ENCODE measurements at regions not wholly inside any gene's neighbourhood (a gene's known extent, or its start where the extent isn't known, plus 50 kb on each side); places are given as distances from the start of the nearest gene placed in this dataset.

GRCh38 chr4:152224721-152225420 is 311.0 kb downstream of the FBXW7 start (continued):
- TF ChIP-seq, protein P1, sequence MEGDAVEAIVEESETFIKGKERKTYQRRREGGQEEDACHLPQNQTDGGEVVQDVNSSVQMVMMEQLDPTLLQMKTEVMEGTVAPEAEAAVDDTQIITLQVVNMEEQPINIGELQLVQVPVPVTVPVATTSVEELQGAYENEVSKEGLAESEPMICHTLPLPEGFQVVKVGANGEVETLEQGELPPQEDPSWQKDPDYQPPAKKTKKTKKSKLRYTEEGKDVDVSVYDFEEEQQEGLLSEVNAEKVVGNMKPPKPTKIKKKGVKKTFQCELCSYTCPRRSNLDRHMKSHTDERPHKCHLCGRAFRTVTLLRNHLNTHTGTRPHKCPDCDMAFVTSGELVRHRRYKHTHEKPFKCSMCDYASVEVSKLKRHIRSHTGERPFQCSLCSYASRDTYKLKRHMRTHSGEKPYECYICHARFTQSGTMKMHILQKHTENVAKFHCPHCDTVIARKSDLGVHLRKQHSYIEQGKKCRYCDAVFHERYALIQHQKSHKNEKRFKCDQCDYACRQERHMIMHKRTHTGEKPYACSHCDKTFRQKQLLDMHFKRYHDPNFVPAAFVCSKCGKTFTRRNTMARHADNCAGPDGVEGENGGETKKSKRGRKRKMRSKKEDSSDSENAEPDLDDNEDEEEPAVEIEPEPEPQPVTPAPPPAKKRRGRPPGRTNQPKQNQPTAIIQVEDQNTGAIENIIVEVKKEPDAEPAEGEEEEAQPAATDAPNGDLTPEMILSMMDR (IDR thresholded peaks at IDR 0.05 in 2 of 3, conservative IDR thresholded peaks at IDR 0.05 in 1 of 3; ENCODE audit: borderline replicate concordance in 1 of 3, insufficient read depth in 1 of 3, low read depth in 2 of 3, low read length in 2 of 3): no peak
- TF ChIP-seq, protein P2, sequence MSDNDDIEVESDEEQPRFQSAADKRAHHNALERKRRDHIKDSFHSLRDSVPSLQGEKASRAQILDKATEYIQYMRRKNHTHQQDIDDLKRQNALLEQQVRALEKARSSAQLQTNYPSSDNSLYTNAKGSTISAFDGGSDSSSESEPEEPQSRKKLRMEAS (IDR thresholded peaks at IDR 0.05): no peak
- TF ChIP-seq FOSL1 (IDR thresholded peaks at IDR 0.05; ENCODE audit: low read depth) (no peak), RAD21 (IDR thresholded peaks at IDR 0.05; ENCODE audit: low read depth) (no peak), ZFX (IDR thresholded peaks at IDR 0.05) (no peak)

DNA sequence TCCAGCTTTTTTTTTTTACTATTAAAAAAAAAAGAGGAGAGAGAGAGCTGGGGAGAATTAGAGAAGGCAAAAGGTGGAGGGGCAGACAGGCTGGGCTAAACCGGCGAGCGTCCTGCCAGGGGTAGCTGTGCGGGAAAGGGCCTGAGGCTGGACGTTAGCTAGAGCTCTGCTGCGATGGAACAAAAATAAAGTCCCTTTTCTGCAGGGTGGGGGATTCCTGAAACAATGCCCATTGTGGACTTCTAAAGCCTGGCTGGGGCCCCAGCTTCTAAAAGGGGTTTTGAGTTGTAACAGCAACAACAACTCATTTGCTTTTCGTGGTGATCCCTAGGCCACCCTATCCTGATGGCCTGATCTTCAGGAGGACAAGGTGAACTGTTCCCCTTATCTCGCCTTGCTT is 311.7 kb downstream of the FBXW7 start:
- no TSS peak for BruUV-seq (replicated peaks)
- Histone ChIP-seq H3K9me3 (ENCODE audit: control insufficient read depth in 1 of 2, insufficient read depth in 1 of 2, low read depth in 1 of 2, low read length in 2 of 2) (no peaks in the 10 kb centered on the region), H3K9ac (ENCODE audit: low read length) (no peak overlapping the region), H3K9me2 (ENCODE audit: insufficient read depth) (no peaks in the 10 kb centered on the region), H3K79me2 (ENCODE audit: insufficient read depth, low read length) (no peaks in the 10 kb centered on the region), H2AFZ (ENCODE audit: low read depth, low read length, poor library complexity, severe bottlenecking) (no peak overlapping the region), H3K27me3 (ENCODE audit: insufficient read depth, low read length) (no peaks in the 10 kb centered on the region), H3K4me1 (ENCODE audit: control insufficient read depth in 1 of 2, insufficient read depth in 2 of 2, low read length in 2 of 2) (peaks cover 0 to 5% of the 10 kb centered on the region in 2 experiments; a peak in 2 of 4 replicates), H3K4me2 (ENCODE audit: low read length) (no peak overlapping the region), H4K20me1 (ENCODE audit: insufficient read depth) (no peaks in the 10 kb centered on the region), H3K27ac (ENCODE audit: low read depth, low read length) (no peak overlapping the region), H3K36me3 (ENCODE audit: control insufficient read depth in 1 of 2, insufficient read depth in 2 of 2, low read length in 2 of 2) (no peaks in the 10 kb centered on the region), H3K4me3 (replicated peaks in 1 of 2; ENCODE audit: low read depth in 1 of 2, low read length in 2 of 2) (no peak overlapping the region)
- RAD21 ChIA-PET (ENCODE audit: low non-redundant PET in 1 of 2, low total read pairs in 2 of 2, uncharacterized antibody in 2 of 2, unreplicated experiment in 2 of 2): no interaction called here
- intact Hi-C loops (cut with micrococcal nuclease): no loop called here
- CTCF ChIA-PET: no interaction called here
- DNase-seq (ENCODE audit: low read depth, low spot score) (no peak), ATAC-seq (no peak)
- POLR2A ChIA-PET: no interaction called here
- TF ChIP-seq YY1 (IDR thresholded peaks at IDR 0.05; ENCODE audit: extremely low read depth, insufficient replicate concordance, low read depth, low read length) (no peak), RAD21 (IDR thresholded peaks at IDR 0.05; ENCODE audit: low read depth) (no peak), EZH2 (IDR thresholded peaks at IDR 0.05) (no peak), SIN3A (IDR thresholded peaks at IDR 0.05; ENCODE audit: low read depth) (no peak), JUND (IDR thresholded peaks at IDR 0.05) (no peak), CEBPB (IDR thresholded peaks at IDR 0.05; ENCODE audit: low read depth) (no peak), CBX3 (IDR thresholded peaks at IDR 0.05; ENCODE audit: low read depth) (no peak), EZH2phosphoT487 (IDR thresholded peaks at IDR 0.05; ENCODE audit: borderline replicate concordance) (no peak), SRF (IDR thresholded peaks at IDR 0.05; ENCODE audit: low read depth) (no peak), EGR1 (IDR thresholded peaks at IDR 0.05; ENCODE audit: low read depth) (no peak), POLR2A (IDR thresholded peaks at IDR 0.05; ENCODE audit: borderline replicate concordance, extremely low read depth, insufficient read depth, insufficient read length) (no peak), TCF7L2 (IDR thresholded peaks at IDR 0.05; ENCODE audit: borderline replicate concordance, extremely low read depth, insufficient read depth, insufficient read length) (no peak), FOSL1 (IDR thresholded peaks at IDR 0.05; ENCODE audit: low read depth) (no peak)
- TF ChIP-seq, protein P2 (IDR thresholded peaks at IDR 0.05): no peak
- TF ChIP-seq, protein P3, sequence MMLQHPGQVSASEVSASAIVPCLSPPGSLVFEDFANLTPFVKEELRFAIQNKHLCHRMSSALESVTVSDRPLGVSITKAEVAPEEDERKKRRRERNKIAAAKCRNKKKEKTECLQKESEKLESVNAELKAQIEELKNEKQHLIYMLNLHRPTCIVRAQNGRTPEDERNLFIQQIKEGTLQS (IDR thresholded peaks at IDR 0.05): no peak
- TF ChIP-seq, protein P4, sequence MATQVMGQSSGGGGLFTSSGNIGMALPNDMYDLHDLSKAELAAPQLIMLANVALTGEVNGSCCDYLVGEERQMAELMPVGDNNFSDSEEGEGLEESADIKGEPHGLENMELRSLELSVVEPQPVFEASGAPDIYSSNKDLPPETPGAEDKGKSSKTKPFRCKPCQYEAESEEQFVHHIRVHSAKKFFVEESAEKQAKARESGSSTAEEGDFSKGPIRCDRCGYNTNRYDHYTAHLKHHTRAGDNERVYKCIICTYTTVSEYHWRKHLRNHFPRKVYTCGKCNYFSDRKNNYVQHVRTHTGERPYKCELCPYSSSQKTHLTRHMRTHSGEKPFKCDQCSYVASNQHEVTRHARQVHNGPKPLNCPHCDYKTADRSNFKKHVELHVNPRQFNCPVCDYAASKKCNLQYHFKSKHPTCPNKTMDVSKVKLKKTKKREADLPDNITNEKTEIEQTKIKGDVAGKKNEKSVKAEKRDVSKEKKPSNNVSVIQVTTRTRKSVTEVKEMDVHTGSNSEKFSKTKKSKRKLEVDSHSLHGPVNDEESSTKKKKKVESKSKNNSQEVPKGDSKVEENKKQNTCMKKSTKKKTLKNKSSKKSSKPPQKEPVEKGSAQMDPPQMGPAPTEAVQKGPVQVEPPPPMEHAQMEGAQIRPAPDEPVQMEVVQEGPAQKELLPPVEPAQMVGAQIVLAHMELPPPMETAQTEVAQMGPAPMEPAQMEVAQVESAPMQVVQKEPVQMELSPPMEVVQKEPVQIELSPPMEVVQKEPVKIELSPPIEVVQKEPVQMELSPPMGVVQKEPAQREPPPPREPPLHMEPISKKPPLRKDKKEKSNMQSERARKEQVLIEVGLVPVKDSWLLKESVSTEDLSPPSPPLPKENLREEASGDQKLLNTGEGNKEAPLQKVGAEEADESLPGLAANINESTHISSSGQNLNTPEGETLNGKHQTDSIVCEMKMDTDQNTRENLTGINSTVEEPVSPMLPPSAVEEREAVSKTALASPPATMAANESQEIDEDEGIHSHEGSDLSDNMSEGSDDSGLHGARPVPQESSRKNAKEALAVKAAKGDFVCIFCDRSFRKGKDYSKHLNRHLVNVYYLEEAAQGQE (IDR thresholded peaks at IDR 0.05; ENCODE audit: low read depth): no peak
